ENCODE measurements at regions not wholly inside any gene's neighbourhood (a gene's known extent, or its start where the extent isn't known, plus 50 kb on each side); places are given as distances from the start of the nearest gene placed in this dataset.

DNA sequence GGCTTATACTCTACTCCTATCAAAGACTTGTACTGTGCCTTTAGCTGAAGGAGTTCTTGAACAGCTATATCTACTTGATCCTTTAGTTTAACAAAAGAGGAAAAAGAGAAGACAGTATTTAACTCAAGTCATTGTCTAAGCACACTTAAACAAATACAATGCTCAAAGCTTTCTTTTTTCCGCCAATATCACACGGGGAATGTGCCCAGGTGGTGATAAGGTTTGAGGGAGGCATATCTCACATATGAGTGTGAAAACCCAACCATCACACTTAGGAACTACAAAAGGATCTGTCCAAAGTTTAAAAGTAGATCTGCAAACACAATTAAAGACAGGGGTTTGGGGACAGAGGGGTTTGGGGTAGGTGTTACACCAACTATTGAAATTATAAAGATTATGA lies 59.0 kb upstream of the SLC30A10 start:
- TF ChIP-seq, protein P1, sequence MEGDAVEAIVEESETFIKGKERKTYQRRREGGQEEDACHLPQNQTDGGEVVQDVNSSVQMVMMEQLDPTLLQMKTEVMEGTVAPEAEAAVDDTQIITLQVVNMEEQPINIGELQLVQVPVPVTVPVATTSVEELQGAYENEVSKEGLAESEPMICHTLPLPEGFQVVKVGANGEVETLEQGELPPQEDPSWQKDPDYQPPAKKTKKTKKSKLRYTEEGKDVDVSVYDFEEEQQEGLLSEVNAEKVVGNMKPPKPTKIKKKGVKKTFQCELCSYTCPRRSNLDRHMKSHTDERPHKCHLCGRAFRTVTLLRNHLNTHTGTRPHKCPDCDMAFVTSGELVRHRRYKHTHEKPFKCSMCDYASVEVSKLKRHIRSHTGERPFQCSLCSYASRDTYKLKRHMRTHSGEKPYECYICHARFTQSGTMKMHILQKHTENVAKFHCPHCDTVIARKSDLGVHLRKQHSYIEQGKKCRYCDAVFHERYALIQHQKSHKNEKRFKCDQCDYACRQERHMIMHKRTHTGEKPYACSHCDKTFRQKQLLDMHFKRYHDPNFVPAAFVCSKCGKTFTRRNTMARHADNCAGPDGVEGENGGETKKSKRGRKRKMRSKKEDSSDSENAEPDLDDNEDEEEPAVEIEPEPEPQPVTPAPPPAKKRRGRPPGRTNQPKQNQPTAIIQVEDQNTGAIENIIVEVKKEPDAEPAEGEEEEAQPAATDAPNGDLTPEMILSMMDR (IDR thresholded peaks at IDR 0.05; ENCODE audit: borderline replicate concordance, insufficient read depth, low read depth, low read length) = no peak
- no peak overlapping the region for H3K4me3 ChIP-seq (ENCODE audit: low read depth, low read length)

DNA sequence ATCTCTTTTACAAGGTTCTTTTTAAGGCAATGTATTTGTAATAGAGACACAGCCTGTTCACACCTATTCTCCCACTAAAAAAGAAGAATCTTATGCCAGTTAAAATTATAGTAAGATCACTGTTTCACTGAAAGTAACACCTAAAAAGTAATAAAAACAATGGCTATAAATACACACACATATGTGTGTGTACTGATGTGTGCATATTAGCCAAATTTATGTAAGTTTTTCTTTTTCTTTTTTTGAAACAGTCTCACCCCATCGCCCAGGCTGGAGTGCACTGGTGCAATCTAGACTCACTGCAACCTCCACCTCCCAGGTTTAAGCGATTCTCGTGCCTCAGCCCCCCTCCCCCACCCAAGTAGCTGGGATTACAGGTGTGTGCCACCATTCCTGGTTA lies 56.8 kb upstream of the SLC30A10 start:
- TF ChIP-seq, protein P1 (IDR thresholded peaks at IDR 0.05; ENCODE audit: borderline replicate concordance, insufficient read depth, low read depth, low read length) = no peak
- no peak overlapping the region for H3K4me3 ChIP-seq (ENCODE audit: low read depth, low read length)

Data from GM12875 (cell line).